RWPE2 (cell line): ENCODE measurements at regions not wholly inside any gene's neighbourhood (a gene's known extent, or its start where the extent isn't known, plus 50 kb on each side); places are given as distances from the start of the nearest gene placed in this dataset.

Experiments
- ATAC-seq: fragments of 200-7000 bp; cut with Tn5 transposase; 3 replicates; pipeline ENCODE4 v1.9.1; 2021; ENCODE audit warnings: low read depth
- DNase-seq: peaks from one replicate; pipeline ENCODE4 v3.0.0-alpha.2; 2020; ENCODE audit warnings: low spot score
- H3K27ac ChIP-seq: fragments of 450-650 bp; 2 replicates; pipeline ENCODE4 v1.5.1; 2017; ENCODE audit warnings: mild to moderate bottlenecking; ENCODE audit not compliant: poor library complexity, severe bottlenecking
- H3K27me3 ChIP-seq: fragments of 250-450 bp; sonication (Bioruptor Pico); 2 replicates; pipeline ENCODE4 v1.5.1; 2021; ENCODE audit warnings: mild to moderate bottlenecking, moderate library complexity; ENCODE audit not compliant: insufficient read depth, poor library complexity, severe bottlenecking
- H3K36me3 ChIP-seq: fragments of 250-450 bp; sonication (Bioruptor Pico); 2 replicates; pipeline ENCODE4 v1.5.1; 2020; ENCODE audit warnings: low read depth, mild to moderate bottlenecking, moderate library complexity
- H3K4me1 ChIP-seq: fragments of 250-450 bp; sonication (Bioruptor Pico); 2 replicates; pipeline ENCODE4 v1.5.1; 2021; ENCODE audit warnings: mild to moderate bottlenecking, moderate library complexity; ENCODE audit not compliant: insufficient read depth, poor library complexity, severe bottlenecking
- H3K4me3 ChIP-seq: fragments of 250-450 bp; sonication (Bioruptor Pico); 2 replicates; pipeline ENCODE4 v1.5.1; 2021; ENCODE audit warnings: mild to moderate bottlenecking, moderate library complexity; ENCODE audit not compliant: severe bottlenecking
- H3K9me3 ChIP-seq: fragments of 250-450 bp; sonication (Bioruptor Pico); 2 replicates; pipeline ENCODE4 v1.5.1; 2021; ENCODE audit warnings: mild to moderate bottlenecking, moderate library complexity; ENCODE audit not compliant: severe bottlenecking
- CTCF ChIP-seq: fragments of 450-650 bp; IDR thresholded peaks from one replicate; pipeline ENCODE4 v1.5.1; 2017; ENCODE audit warnings: mild to moderate bottlenecking, moderate library complexity; ENCODE audit not compliant: poor library complexity, severe bottlenecking

- peak; percentile 38; the same call in 1 of the 3 replicates for ATAC-seq
- Histone ChIP-seq H3K9me3 (no peaks in the 10 kb centered on the region), H3K36me3 (no peaks in the 10 kb centered on the region), H3K4me3 (no peak overlapping the region), H3K27me3 (no peaks in the 10 kb centered on the region), H3K4me1 (peaks cover 17% of the 10 kb centered on the region), H3K27ac (no peak overlapping the region)
- DNase-seq: no peak
- TF ChIP-seq CTCF: peak; percentile 83
Observed at GRCh38 chr10:120735773-120736371, 115.3 kb upstream of the WDR11 start.

GRCh38 chr10:120736377-120736776 lies 114.8 kb upstream of the WDR11 start:
- TF ChIP-seq CTCF: no peak

GRCh38 chr10:120738658-120739057 lies 112.5 kb upstream of the WDR11 start:
- no peaks in the 10 kb centered on the region for H3K36me3 ChIP-seq
- ATAC-seq (no peak), DNase-seq (no peak)
- no peak for TF ChIP-seq CTCF
- H3K4me1 ChIP-seq: no peaks in the 10 kb centered on the region
- no peak overlapping the region for H3K27ac ChIP-seq
- H3K4me3 ChIP-seq: no peak overlapping the region
- no peaks in the 10 kb centered on the region for H3K27me3 ChIP-seq
- H3K9me3 ChIP-seq: no peaks in the 10 kb centered on the region

More at GRCh38 chr10:120736377-120736776, 114.8 kb upstream of the WDR11 start:
- H3K9me3 ChIP-seq: no peaks in the 10 kb centered on the region
- peaks cover 17% of the 10 kb centered on the region for H3K4me1 ChIP-seq
- H3K36me3 ChIP-seq: no peaks in the 10 kb centered on the region
- H3K4me3 ChIP-seq: no peak overlapping the region
- ATAC-seq (no peak), DNase-seq (no peak)
- H3K27me3 ChIP-seq: no peaks in the 10 kb centered on the region
- no peak overlapping the region for H3K27ac ChIP-seq

- no peaks in the 10 kb centered on the region for H3K4me1 ChIP-seq
- H3K36me3 ChIP-seq: no peaks in the 10 kb centered on the region
- no peak for TF ChIP-seq CTCF
- H3K27ac ChIP-seq: no peak overlapping the region
- H3K9me3 ChIP-seq: no peaks in the 10 kb centered on the region
- ATAC-seq (no peak), DNase-seq (no peak)
- no peaks in the 10 kb centered on the region for H3K27me3 ChIP-seq
- no peak overlapping the region for H3K4me3 ChIP-seq
Observed at GRCh38 chr10:120741396-120741795, 109.8 kb upstream of the WDR11 start.

GRCh38 chr10:120742373-120742772 lies 108.8 kb upstream of the WDR11 start:
- Histone ChIP-seq H3K4me3 (no peak overlapping the region), H3K4me1 (no peaks in the 10 kb centered on the region), H3K27ac (no peak overlapping the region), H3K36me3 (no peaks in the 10 kb centered on the region), H3K27me3 (no peaks in the 10 kb centered on the region), H3K9me3 (no peaks in the 10 kb centered on the region)
- no peak for TF ChIP-seq CTCF
- ATAC-seq: no peak
- DNase-seq: no peak
